ENCODE measurements at regions not wholly inside any gene's neighbourhood (a gene's known extent, or its start where the extent isn't known, plus 50 kb on each side); places are given as distances from the start of the nearest gene placed in this dataset.

- Histone ChIP-seq H3K27ac (ENCODE audit: low read depth in 2 of 2, low read length in 1 of 2) (no peak overlapping the region), H3K36me3 (ENCODE audit: control insufficient read depth in 2 of 2, insufficient read depth in 2 of 2, low read length in 1 of 2) (no peaks in the 10 kb centered on the region), H3K27me3 (ENCODE audit: control insufficient read depth in 1 of 2, insufficient read depth in 2 of 2, low read length in 2 of 2) (no peaks in the 10 kb centered on the region), H3K9me3 (ENCODE audit: control insufficient read depth in 2 of 2, insufficient read depth in 1 of 2, low read depth in 1 of 2, low read length in 1 of 2) (peaks cover 0 to 2% of the 10 kb centered on the region in 2 donors), H3K4me1 (ENCODE audit: control insufficient read depth in 2 of 2, insufficient read depth in 2 of 2, low read length in 1 of 2) (no peaks in the 10 kb centered on the region), H3K4me3 (ENCODE audit: low read depth in 1 of 2, low read length in 2 of 2) (no peak overlapping the region)
- 72 to 81% methylated on average over 3 of the region's 3 CpGs for WGBS, 2 donors
Measured at GRCh38 chr1:37125295-37125694, 91.0 kb upstream of the GRIK3 start.

DNA sequence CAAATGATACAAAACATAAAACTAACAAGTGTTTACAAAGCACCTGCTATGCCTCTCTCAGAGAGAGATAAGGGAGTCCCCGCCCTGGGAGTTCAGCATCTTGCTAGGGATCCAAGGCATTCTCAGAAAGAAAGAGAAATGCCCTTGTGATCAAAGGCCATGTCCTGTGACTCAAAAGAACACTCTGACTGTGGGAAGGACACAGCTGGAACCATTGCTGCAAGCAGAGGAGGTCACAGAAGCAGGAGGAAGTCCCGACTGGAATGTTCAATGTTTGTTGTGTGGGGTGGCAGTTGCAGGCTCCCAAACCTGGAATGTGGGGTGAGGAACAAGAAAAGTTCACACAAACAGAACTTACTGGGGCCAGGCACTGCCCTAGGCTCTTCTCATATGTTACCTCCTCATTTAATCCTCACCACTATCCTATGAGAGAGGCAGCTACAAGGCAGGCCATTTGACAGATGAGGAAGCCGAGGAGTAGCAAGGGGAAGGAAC, 93.0 kb upstream of the GRIK3 start:
- WGBS, 2 donors, result 63 to 68% methylated on average over 3 of the region's 3 CpGs
- Histone ChIP-seq H3K9me3 (ENCODE audit: control insufficient read depth in 2 of 2, insufficient read depth in 1 of 2, low read depth in 1 of 2, low read length in 1 of 2) (peaks cover 0 to 2% of the 10 kb centered on the region in 2 donors), H3K27me3 (ENCODE audit: control insufficient read depth in 1 of 2, insufficient read depth in 2 of 2, low read length in 2 of 2) (no peaks in the 10 kb centered on the region), H3K27ac (ENCODE audit: low read depth in 2 of 2, low read length in 1 of 2) (no peak overlapping the region), H3K36me3 (ENCODE audit: control insufficient read depth in 2 of 2, insufficient read depth in 2 of 2, low read length in 1 of 2) (no peaks in the 10 kb centered on the region), H3K4me3 (ENCODE audit: low read depth in 1 of 2, low read length in 2 of 2) (no peak overlapping the region), H3K4me1 (ENCODE audit: control insufficient read depth in 2 of 2, insufficient read depth in 2 of 2, low read length in 1 of 2) (no peaks in the 10 kb centered on the region)

DNA sequence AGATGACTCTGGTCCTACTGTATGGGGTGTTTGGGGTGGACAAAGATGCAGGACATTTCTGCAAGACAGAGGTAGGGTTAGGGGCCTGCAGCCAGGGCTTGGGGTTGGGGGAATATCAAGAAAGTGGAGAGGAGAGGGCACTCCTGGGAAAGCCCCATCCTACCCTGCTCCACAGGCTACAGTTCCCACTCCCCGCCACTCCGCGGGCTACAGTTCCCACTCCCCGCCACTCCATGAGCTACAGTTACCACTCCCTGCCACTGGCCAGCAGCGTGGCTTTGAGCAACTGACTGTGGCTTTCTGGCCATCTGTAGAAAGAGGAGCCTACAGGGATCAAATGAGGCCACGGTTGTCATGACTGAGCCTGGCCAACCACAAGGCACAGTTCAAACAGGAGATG, 93.8 kb upstream of the GRIK3 start:
- Histone ChIP-seq H3K36me3 (ENCODE audit: control insufficient read depth in 2 of 2, insufficient read depth in 2 of 2, low read length in 1 of 2) (no peaks in the 10 kb centered on the region), H3K27me3 (ENCODE audit: control insufficient read depth in 1 of 2, insufficient read depth in 2 of 2, low read length in 2 of 2) (no peaks in the 10 kb centered on the region), H3K9me3 (ENCODE audit: control insufficient read depth in 2 of 2, insufficient read depth in 1 of 2, low read depth in 1 of 2, low read length in 1 of 2) (no peaks in the 10 kb centered on the region), H3K4me1 (ENCODE audit: control insufficient read depth in 2 of 2, insufficient read depth in 2 of 2, low read length in 1 of 2) (no peaks in the 10 kb centered on the region), H3K4me3 (ENCODE audit: low read depth in 1 of 2, low read length in 2 of 2) (no peak overlapping the region), H3K27ac (ENCODE audit: low read depth in 2 of 2, low read length in 1 of 2) (no peak overlapping the region)
- 90 to 91% methylated on average over 6 of the region's 6 CpGs for WGBS, 2 donors

- WGBS, 2 donors, result 62 to 66% methylated on average over 5 of the region's 5 CpGs
- H3K27me3 ChIP-seq (ENCODE audit: control insufficient read depth in 1 of 2, insufficient read depth in 2 of 2, low read length in 2 of 2), result no peaks in the 10 kb centered on the region
- H3K4me3 ChIP-seq (ENCODE audit: low read depth in 1 of 2, low read length in 2 of 2), result no peak overlapping the region
- H3K4me1 ChIP-seq (ENCODE audit: control insufficient read depth in 2 of 2, insufficient read depth in 2 of 2, low read length in 1 of 2), result no peaks in the 10 kb centered on the region
- H3K36me3 ChIP-seq (ENCODE audit: control insufficient read depth in 2 of 2, insufficient read depth in 2 of 2, low read length in 1 of 2), result no peaks in the 10 kb centered on the region
- no peaks in the 10 kb centered on the region for H3K9me3 ChIP-seq (ENCODE audit: control insufficient read depth in 2 of 2, insufficient read depth in 1 of 2, low read depth in 1 of 2, low read length in 1 of 2)
- H3K27ac ChIP-seq (ENCODE audit: low read depth in 2 of 2, low read length in 1 of 2), result no peak overlapping the region
Measured at GRCh38 chr1:37130221-37130948, 96.1 kb upstream of the GRIK3 start.

GRCh38 chr1:37131281-37131680, 97.0 kb upstream of the GRIK3 start:
- Histone ChIP-seq H3K4me3 (ENCODE audit: low read depth in 1 of 2, low read length in 2 of 2) (no peak overlapping the region), H3K27ac (ENCODE audit: low read depth in 2 of 2, low read length in 1 of 2) (no peak overlapping the region), H3K9me3 (ENCODE audit: control insufficient read depth in 2 of 2, insufficient read depth in 1 of 2, low read depth in 1 of 2, low read length in 1 of 2) (no peaks in the 10 kb centered on the region), H3K27me3 (ENCODE audit: control insufficient read depth in 1 of 2, insufficient read depth in 2 of 2, low read length in 2 of 2) (no peaks in the 10 kb centered on the region), H3K36me3 (ENCODE audit: control insufficient read depth in 2 of 2, insufficient read depth in 2 of 2, low read length in 1 of 2) (no peaks in the 10 kb centered on the region), H3K4me1 (ENCODE audit: control insufficient read depth in 2 of 2, insufficient read depth in 2 of 2, low read length in 1 of 2) (no peaks in the 10 kb centered on the region)
- 47 to 58% methylated on average over 5 of the region's 5 CpGs for WGBS, 2 donors

- 63% methylated on average over 18 to 19 of the region's 19 CpGs for WGBS, 2 donors
Measured at GRCh38 chr1:37133276-37134145, 99.2 kb upstream of the GRIK3 start.

GRCh38 chr1:37134599-37134998, 100.3 kb upstream of the GRIK3 start:
- Histone ChIP-seq H3K4me1 (ENCODE audit: control insufficient read depth in 2 of 2, insufficient read depth in 2 of 2, low read length in 1 of 2) (no peaks in the 10 kb centered on the region), H3K4me3 (ENCODE audit: low read depth in 1 of 2, low read length in 2 of 2) (no peak overlapping the region), H3K9me3 (ENCODE audit: control insufficient read depth in 2 of 2, insufficient read depth in 1 of 2, low read depth in 1 of 2, low read length in 1 of 2) (no peaks in the 10 kb centered on the region), H3K27ac (ENCODE audit: low read depth in 2 of 2, low read length in 1 of 2) (no peak overlapping the region), H3K36me3 (ENCODE audit: control insufficient read depth in 2 of 2, insufficient read depth in 2 of 2, low read length in 1 of 2) (no peaks in the 10 kb centered on the region), H3K27me3 (ENCODE audit: control insufficient read depth in 1 of 2, insufficient read depth in 2 of 2, low read length in 2 of 2) (no peaks in the 10 kb centered on the region)
- 78 to 83% methylated on average over 4 of the region's 4 CpGs for WGBS, 2 donors

More at GRCh38 chr1:37133276-37134145, 99.2 kb upstream of the GRIK3 start:
- H3K9me3 ChIP-seq (ENCODE audit: control insufficient read depth in 2 of 2, insufficient read depth in 1 of 2, low read depth in 1 of 2, low read length in 1 of 2), result no peaks in the 10 kb centered on the region
- H3K4me1 ChIP-seq (ENCODE audit: control insufficient read depth in 2 of 2, insufficient read depth in 2 of 2, low read length in 1 of 2), result no peaks in the 10 kb centered on the region
- H3K27ac ChIP-seq (ENCODE audit: low read depth in 2 of 2, low read length in 1 of 2), result no peak overlapping the region
- no peaks in the 10 kb centered on the region for H3K27me3 ChIP-seq (ENCODE audit: control insufficient read depth in 1 of 2, insufficient read depth in 2 of 2, low read length in 2 of 2)
- no peak overlapping the region for H3K4me3 ChIP-seq (ENCODE audit: low read depth in 1 of 2, low read length in 2 of 2)
- H3K36me3 ChIP-seq (ENCODE audit: control insufficient read depth in 2 of 2, insufficient read depth in 2 of 2, low read length in 1 of 2), result no peaks in the 10 kb centered on the region

DNA sequence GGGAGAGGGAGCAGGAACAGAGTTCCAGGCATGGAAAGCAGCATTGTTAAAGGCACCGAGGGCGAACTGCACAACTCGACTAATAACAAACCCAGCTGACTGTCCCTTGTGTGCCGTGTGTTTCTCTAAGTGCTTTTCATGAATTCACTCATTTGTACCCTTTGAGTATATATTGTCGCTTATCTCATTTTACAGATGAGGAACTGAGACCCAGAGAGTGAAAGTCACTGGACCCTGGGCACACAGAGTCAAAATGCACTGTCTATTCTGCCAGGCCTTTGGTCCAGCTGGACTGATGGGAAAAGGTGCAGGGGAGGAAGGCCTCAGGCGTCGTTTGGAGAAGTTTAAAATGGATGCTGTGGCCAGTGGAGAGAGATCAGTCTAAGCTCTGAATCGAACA, 100.7 kb upstream of the GRIK3 start:
- Histone ChIP-seq H3K9me3 (ENCODE audit: control insufficient read depth in 2 of 2, insufficient read depth in 1 of 2, low read depth in 1 of 2, low read length in 1 of 2) (no peaks in the 10 kb centered on the region), H3K27ac (ENCODE audit: low read depth in 2 of 2, low read length in 1 of 2) (no peak overlapping the region), H3K27me3 (ENCODE audit: control insufficient read depth in 1 of 2, insufficient read depth in 2 of 2, low read length in 2 of 2) (no peaks in the 10 kb centered on the region), H3K36me3 (ENCODE audit: control insufficient read depth in 2 of 2, insufficient read depth in 2 of 2, low read length in 1 of 2) (no peaks in the 10 kb centered on the region), H3K4me3 (ENCODE audit: low read depth in 1 of 2, low read length in 2 of 2) (no peak overlapping the region), H3K4me1 (ENCODE audit: control insufficient read depth in 2 of 2, insufficient read depth in 2 of 2, low read length in 1 of 2) (no peaks in the 10 kb centered on the region)
- WGBS, 2 donors, result 75% methylated on average over 8 of the region's 8 CpGs

DNA sequence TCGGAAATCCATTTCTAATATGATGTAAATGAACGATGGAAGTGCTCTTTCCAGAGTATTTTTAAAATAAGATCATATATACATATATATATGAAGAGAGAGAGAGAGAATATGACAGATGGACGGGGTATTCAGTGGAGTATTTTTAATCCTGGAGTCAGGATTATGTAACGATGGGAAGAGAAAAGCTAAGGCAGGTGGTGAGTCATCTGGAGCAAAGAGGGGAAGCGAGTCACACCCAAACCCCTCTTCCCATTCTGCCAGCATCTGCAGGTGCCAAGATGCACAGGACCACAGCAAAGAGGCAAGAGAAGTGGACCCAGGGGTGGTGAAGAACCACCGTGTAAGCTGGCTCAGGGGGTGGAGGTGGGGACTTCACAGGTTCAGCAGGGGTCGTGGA, 102.7 kb upstream of the GRIK3 start:
- Histone ChIP-seq H3K36me3 (ENCODE audit: control insufficient read depth in 2 of 2, insufficient read depth in 2 of 2, low read length in 1 of 2) (no peaks in the 10 kb centered on the region), H3K4me3 (ENCODE audit: low read depth in 1 of 2, low read length in 2 of 2) (no peak overlapping the region), H3K4me1 (ENCODE audit: control insufficient read depth in 2 of 2, insufficient read depth in 2 of 2, low read length in 1 of 2) (no peaks in the 10 kb centered on the region), H3K27me3 (ENCODE audit: control insufficient read depth in 1 of 2, insufficient read depth in 2 of 2, low read length in 2 of 2) (no peaks in the 10 kb centered on the region), H3K9me3 (ENCODE audit: control insufficient read depth in 2 of 2, insufficient read depth in 1 of 2, low read depth in 1 of 2, low read length in 1 of 2) (no peaks in the 10 kb centered on the region), H3K27ac (ENCODE audit: low read depth in 2 of 2, low read length in 1 of 2) (no peak overlapping the region)
- WGBS, 2 donors, result 48 to 54% methylated on average over 7 of the region's 7 CpGs

Data from esophagus (tissue), 2 donors.